SK-N-MC (cell line): ENCODE measurements at regions not wholly inside any gene's neighbourhood (a gene's known extent, or its start where the extent isn't known, plus 50 kb on each side); places are given as distances from the start of the nearest gene placed in this dataset.

Experiments
- EZH2 ChIP-seq: fragments of 200-600 bp; sonication (generic); IDR thresholded peaks from one replicate; pipeline ENCODE4 v1.6.1; 2017; ENCODE audit warnings: antibody characterized with exemption
- FOXP2 ChIP-seq: optimal IDR thresholded peaks from 2 replicates; pipeline ENCODE3; 2011; ENCODE audit warnings: mild to moderate bottlenecking, moderate library complexity; ENCODE audit not compliant: insufficient read depth; ENCODE audit errors: extremely low read length, control extremely low read depth
- POLR2AphosphoS5 ChIP-seq: IDR thresholded peaks from 2 replicates; pipeline ENCODE4 v1.6.1; 2012; ENCODE audit warnings: mild to moderate bottlenecking, low read depth, low read length, borderline replicate concordance

- TF ChIP-seq EZH2 (no peak), POLR2AphosphoS5 (no peak), FOXP2 (no peak)
These were observed 325.7 kb downstream of the TFEC start for GRCh38 chr7:115704884-115705283.
